GM12865 (cell line): ENCODE measurements at regions not wholly inside any gene's neighbourhood (a gene's known extent, or its start where the extent isn't known, plus 50 kb on each side); places are given as distances from the start of the nearest gene placed in this dataset.

Experiments
- DNase-seq: peaks from one replicate; pipeline ENCODE4 v3.0.0; 2010; ENCODE audit warnings: low read depth
- H3K4me3 ChIP-seq: 2 replicates; pipeline ENCODE4 v1.5.1; 2011; ENCODE audit warnings: mild to moderate bottlenecking, low read depth, low read length, control low read depth
- CTCF ChIP-seq: IDR thresholded peaks from 2 replicates; pipeline ENCODE4 v1.5.1; 2011; ENCODE audit warnings: low read length, control low read depth, low read depth, inconsistent platforms; ENCODE audit not compliant: insufficient read depth; ENCODE audit errors: missing control alignments

GRCh38 chrX:13428053-13428786, 108.4 kb upstream of the ATXN3L start:
- no peak overlapping the region for H3K4me3 ChIP-seq
- DNase-seq = no peak
- TF ChIP-seq CTCF = no peak

GRCh38 chrX:13427441-13428052, 107.7 kb upstream of the ATXN3L start:
- DNase-seq = no peak
- no peak for TF ChIP-seq CTCF
- H3K4me3 ChIP-seq = no peak overlapping the region

GRCh38 chrX:13420545-13421183, 100.8 kb upstream of the ATXN3L start:
- no peak for DNase-seq
- TF ChIP-seq CTCF = no peak
- H3K4me3 ChIP-seq = no peak overlapping the region

- no peak for DNase-seq
- H3K4me3 ChIP-seq = no peak overlapping the region
- no peak for TF ChIP-seq CTCF
Measured at GRCh38 chrX:13419918-13420317, 100.1 kb upstream of the ATXN3L start.

- TF ChIP-seq CTCF = no peak
- no peak for DNase-seq
- no peak overlapping the region for H3K4me3 ChIP-seq
Measured at GRCh38 chrX:13419276-13419675, 99.4 kb upstream of the ATXN3L start.

GRCh38 chrX:13418126-13419097, 98.6 kb upstream of the ATXN3L start:
- TF ChIP-seq CTCF = no peak
- DNase-seq = no peak
- H3K4me3 ChIP-seq = no peak overlapping the region
